ENCODE measurements at regions not wholly inside any gene's neighbourhood (a gene's known extent, or its start where the extent isn't known, plus 50 kb on each side); places are given as distances from the start of the nearest gene placed in this dataset.
"Not testable (repeated sequence)": the region's sequence is repeated elsewhere in the genome, so short reads cannot be mapped to it uniquely, and the experiment has no call there.

GRCh38 chr3:177461765-177462164, 264.5 kb upstream of the TBL1XR1 start:
- no peak for DNase-seq

DNA sequence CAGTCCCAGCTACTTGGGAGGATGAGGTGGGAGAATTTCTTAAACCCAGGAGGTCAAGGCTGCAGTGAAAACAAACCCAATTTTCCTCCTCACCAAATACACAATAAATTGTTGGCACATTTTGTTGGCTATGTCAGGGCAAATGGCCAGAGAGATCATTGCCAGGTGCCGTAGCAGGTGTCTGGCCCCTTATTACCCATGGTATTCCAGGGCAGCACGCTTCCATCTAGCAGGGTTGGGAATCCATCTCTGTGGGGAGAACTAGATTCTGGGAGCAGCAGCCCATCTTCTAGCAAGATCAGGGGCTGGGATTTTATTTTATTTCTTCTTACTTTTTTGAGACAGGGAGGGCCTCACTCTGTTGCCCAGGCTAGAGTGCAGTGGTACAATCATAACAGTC, 266.1 kb upstream of the TBL1XR1 start:
- not testable (repeated sequence) for DNase-seq

DNA sequence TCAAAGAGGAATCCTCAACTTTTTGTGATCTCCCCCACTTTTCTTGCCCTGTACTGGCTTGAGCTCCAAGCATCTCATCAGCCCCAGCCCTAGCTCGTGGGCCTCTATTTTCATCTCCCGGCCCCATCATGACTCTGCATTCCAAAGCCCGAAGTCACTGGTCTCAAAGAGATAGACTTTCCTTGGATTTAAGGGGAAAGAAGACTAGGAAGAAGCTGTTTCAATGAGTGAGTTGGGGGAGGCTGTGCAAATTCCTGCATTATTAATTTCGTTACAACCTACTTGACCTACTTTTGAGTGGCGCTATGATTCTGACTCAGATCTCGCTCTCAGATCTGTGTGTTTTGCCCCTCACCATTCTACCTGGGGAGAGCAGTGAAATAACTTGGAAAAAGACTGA, 266.6 kb upstream of the TBL1XR1 start:
- no peak for DNase-seq

GRCh38 chr3:177464392-177465256, 267.3 kb upstream of the TBL1XR1 start:
- no peak for DNase-seq

GRCh38 chr3:177465257-177465642, 268.0 kb upstream of the TBL1XR1 start:
- DNase-seq, result no peak

- DNase-seq, result no peak
These were observed 268.8 kb upstream of the TBL1XR1 start for GRCh38 chr3:177466074-177466473.

GRCh38 chr3:177466622-177467021, 269.3 kb upstream of the TBL1XR1 start:
- DNase-seq, result not testable (repeated sequence)

DNA sequence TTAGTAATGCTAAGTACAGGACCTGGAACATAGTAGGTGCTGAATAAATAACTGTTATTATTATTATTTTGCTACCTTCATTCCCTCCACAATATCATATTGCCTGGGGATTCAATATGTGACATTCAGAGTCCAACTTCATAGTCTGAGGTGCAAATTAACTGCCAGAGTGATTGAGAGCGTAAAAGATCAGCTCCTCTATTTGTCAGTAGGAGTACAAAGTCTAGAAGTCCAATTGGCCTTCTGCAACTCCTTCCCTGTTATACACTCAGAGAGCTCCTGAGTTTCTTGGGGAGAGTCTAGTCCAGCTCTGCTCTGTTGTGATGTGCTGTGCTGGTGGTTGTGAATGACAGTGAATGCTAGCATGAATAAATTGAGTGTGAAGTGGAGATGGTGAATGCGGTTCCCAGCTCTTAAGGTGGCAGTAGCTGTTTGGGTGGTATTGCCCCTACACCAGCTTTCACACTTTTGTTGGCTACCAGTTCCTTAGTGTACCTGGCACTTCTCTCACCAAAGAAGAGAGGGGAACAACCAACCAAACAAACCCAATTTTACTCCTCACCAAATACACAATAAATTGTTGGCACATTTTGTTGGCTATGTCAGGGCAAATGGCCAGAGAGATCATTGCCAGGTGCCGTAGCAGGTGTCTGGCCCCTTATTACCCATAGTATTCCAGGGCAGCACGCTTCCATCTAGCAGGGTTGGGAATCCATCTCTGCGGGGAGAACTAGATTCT, 270.1 kb upstream of the TBL1XR1 start:
- no peak for DNase-seq

DNA sequence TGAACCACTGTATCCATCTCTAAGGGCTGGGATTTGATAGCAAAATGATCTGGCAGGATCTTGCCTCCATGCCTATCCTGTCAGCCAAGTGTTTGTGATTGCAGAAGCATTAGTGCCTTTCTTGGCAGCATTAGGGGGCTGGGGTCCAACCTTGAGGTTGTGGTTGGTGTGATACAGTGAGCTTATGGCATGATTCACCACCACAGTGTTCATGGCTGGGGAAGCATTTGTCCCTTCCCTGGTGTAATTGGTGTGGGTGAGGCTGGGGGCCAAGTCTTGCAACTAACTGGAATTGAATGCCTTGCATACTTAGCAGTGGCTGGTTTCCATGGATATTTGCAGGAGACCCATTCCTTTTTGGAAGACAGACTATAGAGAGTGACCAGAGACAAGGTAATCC, 271.0 kb upstream of the TBL1XR1 start:
- DNase-seq, result no peak

DNA sequence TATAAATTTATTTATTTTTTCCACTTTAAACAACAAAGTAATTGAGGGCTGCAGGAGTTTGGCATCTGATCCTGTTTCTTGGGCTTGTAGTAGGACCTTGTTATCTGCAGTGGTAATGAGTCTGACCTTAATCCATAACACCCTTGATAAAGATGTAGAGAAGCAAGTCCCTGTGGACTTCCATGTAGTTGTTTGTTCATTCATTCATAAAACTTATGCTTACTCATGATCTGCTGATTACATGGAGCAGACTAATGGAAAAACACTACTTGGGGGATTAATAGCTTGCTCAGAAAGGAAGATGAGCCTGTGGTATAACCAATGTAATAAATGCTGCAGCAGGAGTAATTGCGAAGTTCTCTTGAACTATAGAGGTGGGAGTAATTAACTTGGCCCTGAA, 271.5 kb upstream of the TBL1XR1 start:
- no peak for DNase-seq

DNA sequence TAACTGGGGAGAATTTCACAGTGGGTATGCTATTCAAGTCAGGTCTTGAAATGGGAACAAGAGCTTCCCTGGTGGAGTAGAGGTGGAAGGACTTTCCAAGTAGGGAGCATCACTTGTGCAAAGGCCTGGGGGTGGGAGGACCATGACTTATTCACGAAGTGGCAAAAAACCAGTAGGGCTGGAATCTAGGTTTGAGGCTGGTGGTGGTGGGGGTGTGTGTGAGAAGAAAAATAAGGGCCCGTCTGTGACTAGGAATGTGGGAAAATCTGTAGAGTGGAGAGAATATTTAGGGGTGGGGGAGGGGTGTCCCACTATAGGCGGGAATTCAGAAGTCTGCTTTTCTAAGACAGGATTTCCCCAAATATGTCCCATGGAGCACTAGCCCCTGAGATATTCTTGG, 271.9 kb upstream of the TBL1XR1 start:
- no peak for DNase-seq

DNA sequence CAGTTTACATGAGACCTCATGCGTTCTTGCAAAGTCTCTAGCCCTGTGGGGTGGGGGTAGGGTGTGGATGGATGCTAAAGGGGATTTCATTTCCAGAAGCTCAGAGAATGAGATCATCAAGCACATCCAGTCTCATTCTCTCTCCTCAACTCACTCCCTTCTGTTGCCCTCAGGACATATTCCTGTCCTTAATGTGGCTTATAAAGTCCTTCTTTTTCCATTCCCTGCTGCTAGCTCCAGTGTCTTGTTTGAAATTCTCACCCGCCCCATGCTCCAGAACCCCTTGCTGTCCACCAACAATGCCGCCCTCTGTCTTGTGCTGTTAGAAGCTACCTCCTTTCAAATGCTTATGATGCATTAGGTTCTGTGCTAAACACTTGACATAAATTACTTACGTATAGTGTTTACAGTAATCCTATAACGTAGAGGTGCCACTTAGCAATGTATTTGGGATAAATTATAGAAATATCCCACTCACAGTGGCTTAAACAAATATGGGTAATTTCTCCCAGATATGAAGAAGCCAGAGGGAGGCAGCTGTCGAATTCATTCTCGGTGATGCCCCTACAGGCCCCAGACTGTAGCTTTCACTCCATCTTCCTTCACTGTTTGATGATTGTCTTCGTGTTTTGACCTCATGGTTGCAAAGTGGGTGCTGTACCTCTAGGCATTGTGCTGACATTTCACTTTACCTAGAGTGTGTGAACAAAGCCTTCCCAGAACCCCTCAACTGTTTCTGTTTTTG, 273.1 kb upstream of the TBL1XR1 start:
- no peak for DNase-seq

DNA sequence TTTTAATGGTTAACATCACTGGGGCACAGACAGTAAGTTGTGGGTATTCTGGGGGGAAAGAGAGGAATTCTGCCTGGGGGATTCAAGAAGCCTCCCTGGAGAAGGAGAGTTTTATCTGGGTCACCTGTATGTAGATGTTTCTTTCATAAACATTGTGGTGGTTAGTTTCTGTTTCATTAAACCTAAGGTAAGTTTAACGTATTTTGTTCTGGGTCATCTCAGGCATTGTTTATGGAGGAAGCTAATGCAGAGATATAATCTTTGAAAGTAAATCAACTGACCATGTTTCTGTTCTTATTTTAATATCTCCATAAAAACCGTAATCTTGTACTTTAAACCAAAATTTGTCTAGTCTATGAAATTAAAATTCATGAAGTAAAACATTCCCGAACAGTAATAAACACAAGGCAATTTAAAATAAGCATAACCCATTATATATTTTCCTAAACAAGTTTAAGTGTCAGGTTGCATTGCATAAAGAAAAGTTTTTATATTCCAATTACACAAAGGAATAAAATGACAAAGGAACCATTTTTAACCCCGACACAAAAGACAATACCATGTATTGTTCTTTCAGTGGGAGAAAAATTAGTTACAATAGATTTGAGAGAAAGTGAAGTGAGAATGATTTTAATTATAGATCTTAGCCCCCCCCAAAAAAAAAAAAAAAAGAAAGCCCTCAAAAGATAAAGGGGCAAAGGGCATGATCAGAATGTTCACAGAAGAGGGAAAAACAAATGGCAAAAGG, 274.6 kb upstream of the TBL1XR1 start:
- no peak for DNase-seq

DNA sequence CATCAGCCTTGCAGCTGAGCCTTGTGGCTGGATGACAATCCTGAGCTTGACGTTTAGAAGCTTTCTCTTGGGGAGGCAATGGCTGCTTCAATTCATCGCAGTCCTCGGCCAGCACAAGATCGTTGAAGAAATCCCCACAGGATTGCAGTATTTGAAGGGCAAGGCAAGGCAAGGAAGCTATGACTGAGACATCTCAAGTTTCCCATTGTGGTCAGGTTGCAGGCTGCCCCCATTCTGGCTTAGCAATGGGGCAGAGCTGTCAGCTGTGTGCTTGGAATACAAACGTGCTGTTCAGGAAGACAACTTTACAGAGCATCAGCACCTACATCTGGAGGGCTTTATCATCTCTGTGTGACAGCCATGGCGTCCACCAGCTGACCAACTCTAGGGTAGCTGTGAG, 275.9 kb upstream of the TBL1XR1 start:
- DNase-seq, result no peak

- DNase-seq, result no peak
These were observed 276.6 kb upstream of the TBL1XR1 start for GRCh38 chr3:177473903-177474302.

- no peak for DNase-seq
These were observed 277.5 kb upstream of the TBL1XR1 start for GRCh38 chr3:177474652-177475355.

- no peak for DNase-seq
These were observed 278.0 kb upstream of the TBL1XR1 start for GRCh38 chr3:177475356-177475665.

GRCh38 chr3:177476495-177476894, 279.2 kb upstream of the TBL1XR1 start:
- DNase-seq, result no peak

DNA sequence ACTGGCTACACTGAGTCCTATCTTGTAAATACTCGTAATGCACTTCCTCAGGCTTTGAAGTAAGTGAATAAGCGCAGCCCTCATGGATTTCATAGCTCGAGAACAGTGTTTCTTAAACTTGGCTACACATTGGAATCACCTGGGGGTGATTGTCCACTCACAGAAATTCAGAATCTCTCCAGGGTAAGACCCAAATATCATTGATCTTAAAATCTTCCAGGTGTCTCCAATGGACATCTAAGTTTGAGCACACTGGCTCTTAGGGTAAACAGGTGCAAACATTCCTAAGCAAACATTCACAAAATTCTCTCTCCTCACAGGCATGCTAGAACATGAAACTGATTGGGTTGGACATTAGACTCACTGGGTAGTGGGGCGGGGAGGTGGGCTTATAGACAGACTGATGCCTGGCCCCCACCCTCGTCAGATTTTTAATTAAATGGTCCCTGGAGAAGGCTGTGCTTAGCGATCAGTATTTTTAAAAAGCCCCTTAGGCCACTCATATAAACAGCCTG, 279.7 kb upstream of the TBL1XR1 start:
- DNase-seq, result no peak

- no peak for DNase-seq
These were observed 281.0 kb upstream of the TBL1XR1 start for GRCh38 chr3:177478170-177478867.

DNA sequence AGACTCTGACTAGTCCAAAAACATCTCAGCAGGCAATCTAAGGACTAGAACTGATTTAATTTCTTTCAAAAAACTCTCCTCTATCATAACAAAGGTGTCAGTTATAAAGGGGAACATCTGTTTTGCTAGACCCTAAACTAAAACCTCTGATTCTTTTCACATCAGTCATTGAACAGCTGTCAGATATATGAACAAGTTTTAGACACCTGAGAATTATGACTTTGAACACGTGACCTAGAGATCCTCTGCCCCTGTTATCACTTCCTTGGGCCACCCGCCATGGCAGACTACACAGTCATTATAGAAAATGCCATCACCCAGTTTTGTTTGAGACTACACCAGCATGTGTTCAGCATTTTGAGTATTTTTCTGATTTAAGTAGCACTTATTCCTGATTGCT, 282.3 kb upstream of the TBL1XR1 start:
- no peak for DNase-seq

DNA sequence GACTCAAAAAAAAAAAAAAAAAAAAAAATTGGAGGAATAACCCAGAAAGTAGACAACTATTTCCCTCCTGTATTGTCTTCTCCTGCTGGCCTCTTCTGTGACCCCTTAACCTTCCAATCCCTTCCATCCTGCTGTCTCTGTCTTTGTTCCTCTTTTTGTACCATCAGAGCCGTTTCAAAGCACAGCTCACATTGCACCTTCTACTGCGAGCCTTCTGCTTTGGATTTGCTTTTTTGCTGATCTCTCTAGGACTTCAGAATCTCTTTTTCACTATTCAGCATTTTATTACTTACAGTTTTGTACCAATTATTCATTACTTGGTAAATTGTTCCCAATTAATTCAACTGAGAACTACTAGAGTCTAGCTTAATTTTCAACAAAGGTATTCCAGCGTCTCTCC, 284.0 kb upstream of the TBL1XR1 start:
- no peak for DNase-seq
